ENCODE measurements at regions not wholly inside any gene's neighbourhood (a gene's known extent, or its start where the extent isn't known, plus 50 kb on each side); places are given as distances from the start of the nearest gene placed in this dataset.

- Histone ChIP-seq H3K27me3 (ENCODE audit: low read length) (no peaks in the 10 kb centered on the region), H3K9me3 (ENCODE audit: insufficient read depth, low read length) (no peaks in the 10 kb centered on the region), H3K4me3 (ENCODE audit: insufficient read depth, low read length, poor library complexity, severe bottlenecking) (no peak overlapping the region), H2AFZ (ENCODE audit: low read depth, low read length, severe bottlenecking) (no peak overlapping the region), H3K4me2 (ENCODE audit: low read depth, low read length, poor library complexity, severe bottlenecking) (no peak overlapping the region), H3K36me3 (ENCODE audit: low read length) (no peaks in the 10 kb centered on the region), H3K9ac (ENCODE audit: low read length) (no peak overlapping the region), H3K27ac (ENCODE audit: low read depth, low read length) (no peak overlapping the region), H3F3A (ENCODE audit: insufficient read depth) (no peaks in the 10 kb centered on the region), H3K9me2 (replicated peaks; ENCODE audit: insufficient read depth, low read length) (no peaks in the 10 kb centered on the region), H4K20me1 (ENCODE audit: low read depth, low read length) (no peaks in the 10 kb centered on the region), H3K79me2 (ENCODE audit: insufficient read depth, low read length) (no peaks in the 10 kb centered on the region)
- no peak for TF ChIP-seq CTCF (IDR thresholded peaks at IDR 0.05; ENCODE audit: insufficient read depth, low read length, poor library complexity, severe bottlenecking)
- no peak for TF ChIP-seq EZH2phosphoT487 (conservative IDR thresholded peaks at IDR 0.05; ENCODE audit: low read length)
These were observed 51.6 kb upstream of the DYNLRB2 start for GRCh38 chr16:80489173-80489572.

- Histone ChIP-seq H3K9me3 (ENCODE audit: insufficient read depth, low read length) (no peaks in the 10 kb centered on the region), H3K9ac (ENCODE audit: low read length) (no peak overlapping the region), H2AFZ (ENCODE audit: low read depth, low read length, severe bottlenecking) (no peak overlapping the region), H4K20me1 (ENCODE audit: low read depth, low read length) (no peaks in the 10 kb centered on the region), H3K27me3 (ENCODE audit: low read length) (no peaks in the 10 kb centered on the region), H3F3A (ENCODE audit: insufficient read depth) (no peaks in the 10 kb centered on the region), H3K36me3 (ENCODE audit: low read length) (no peaks in the 10 kb centered on the region), H3K4me3 (ENCODE audit: insufficient read depth, low read length, poor library complexity, severe bottlenecking) (no peak overlapping the region), H3K9me2 (replicated peaks; ENCODE audit: insufficient read depth, low read length) (no peaks in the 10 kb centered on the region), H3K27ac (ENCODE audit: low read depth, low read length) (no peak overlapping the region), H3K79me2 (ENCODE audit: insufficient read depth, low read length) (no peaks in the 10 kb centered on the region), H3K4me2 (ENCODE audit: low read depth, low read length, poor library complexity, severe bottlenecking) (no peak overlapping the region)
- TF ChIP-seq CTCF (IDR thresholded peaks at IDR 0.05; ENCODE audit: insufficient read depth, low read length, poor library complexity, severe bottlenecking) (no peak), EZH2phosphoT487 (conservative IDR thresholded peaks at IDR 0.05; ENCODE audit: low read length) (no peak)
These were observed 52.6 kb upstream of the DYNLRB2 start for GRCh38 chr16:80488167-80488566.

- no peak overlapping the region for H3K4me3 ChIP-seq (ENCODE audit: insufficient read depth, low read length, poor library complexity, severe bottlenecking)
- no peak overlapping the region for H3K27ac ChIP-seq (ENCODE audit: low read depth, low read length)
These were observed 60.1 kb upstream of the DYNLRB2 start for GRCh38 chr16:80480664-80481063.

More at GRCh38 chr16:80480664-80481063, 60.1 kb upstream of the DYNLRB2 start:
- H3K9me2 ChIP-seq (replicated peaks; ENCODE audit: insufficient read depth, low read length) = no peaks in the 10 kb centered on the region
- H3K27me3 ChIP-seq (ENCODE audit: low read length) = no peaks in the 10 kb centered on the region
- no peak for TF ChIP-seq CTCF (IDR thresholded peaks at IDR 0.05; ENCODE audit: insufficient read depth, low read length, poor library complexity, severe bottlenecking)
- no peak for TF ChIP-seq EZH2phosphoT487 (conservative IDR thresholded peaks at IDR 0.05; ENCODE audit: low read length)
- no peaks in the 10 kb centered on the region for H3K79me2 ChIP-seq (ENCODE audit: insufficient read depth, low read length)
- no peaks in the 10 kb centered on the region for H3F3A ChIP-seq (ENCODE audit: insufficient read depth)
- H4K20me1 ChIP-seq (ENCODE audit: low read depth, low read length) = no peaks in the 10 kb centered on the region
- no peaks in the 10 kb centered on the region for H3K9me3 ChIP-seq (ENCODE audit: insufficient read depth, low read length)
- no peak overlapping the region for H3K4me2 ChIP-seq (ENCODE audit: low read depth, low read length, poor library complexity, severe bottlenecking)
- H2AFZ ChIP-seq (ENCODE audit: low read depth, low read length, severe bottlenecking) = no peak overlapping the region
- H3K9ac ChIP-seq (ENCODE audit: low read length) = no peak overlapping the region
- H3K36me3 ChIP-seq (ENCODE audit: low read length) = no peaks in the 10 kb centered on the region

Measured in SU-DHL-6 (cell line).